Duodenal mucosa (tissue), 2 donors: ENCODE measurements at regions not wholly inside any gene's neighbourhood (a gene's known extent, or its start where the extent isn't known, plus 50 kb on each side); places are given as distances from the start of the nearest gene placed in this dataset.
"Not testable (repeated sequence)": the region's sequence is repeated elsewhere in the genome, so short reads cannot be mapped to it uniquely, and the experiment has no call there.

ENCODE experiments used
- H3K27ac ChIP-seq: one replicate; pipeline ENCODE4 v1.7.0; 2013; ENCODE audit warnings: low read depth, low read length
- H3K27me3 ChIP-seq, 2 donors: one replicate each; pipeline ENCODE4 v1.7.0; 2013; ENCODE audit warnings: low read length in 2 of 2, control low read depth in 1 of 2; ENCODE audit not compliant: insufficient read depth in 2 of 2, control insufficient read depth in 1 of 2
- H3K36me3 ChIP-seq, 2 donors: one replicate each; pipeline ENCODE4 v1.7.0; 2013; ENCODE audit warnings: low read length in 2 of 2, control low read depth in 1 of 2; ENCODE audit not compliant: insufficient read depth in 2 of 2, control insufficient read depth in 1 of 2
- H3K4me1 ChIP-seq, 2 donors: one replicate each; pipeline ENCODE4 v1.7.0; 2013; ENCODE audit warnings: low read length in 2 of 2, control low read depth in 1 of 2; ENCODE audit not compliant: insufficient read depth in 2 of 2, control insufficient read depth in 1 of 2
- H3K4me3 ChIP-seq, 2 donors: one replicate each; pipeline ENCODE4 v1.7.0; 2013; ENCODE audit warnings: low read length in 2 of 2, low read depth in 1 of 2
- H3K9ac ChIP-seq, 2 donors: one replicate each; pipeline ENCODE4 v1.7.0; 2013; ENCODE audit warnings: low read length in 2 of 2, low read depth in 1 of 2
- H3K9me3 ChIP-seq, 2 donors: one replicate each; pipeline ENCODE4 v1.7.0; 2013; ENCODE audit warnings: low read length in 2 of 2, control low read depth in 1 of 2; ENCODE audit not compliant: control insufficient read depth in 1 of 2

DNA sequence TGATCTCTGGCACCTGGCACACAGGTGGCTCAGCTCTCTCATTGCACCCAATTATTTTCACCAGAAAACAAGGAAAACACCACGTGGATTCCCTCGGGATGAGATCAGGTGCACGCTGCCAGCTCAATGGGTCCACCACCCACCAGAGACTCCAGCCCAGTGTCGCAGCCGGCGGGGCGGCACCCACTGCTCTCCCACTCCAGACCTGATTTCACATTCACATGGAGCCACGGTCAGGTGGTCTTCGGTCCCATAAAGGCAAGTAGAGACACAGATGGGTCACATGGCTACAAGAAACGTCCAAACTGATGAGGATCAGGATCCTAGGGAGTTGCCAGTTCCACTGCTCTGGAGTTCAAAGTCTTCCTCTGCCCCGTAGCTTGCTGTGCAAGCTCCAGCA is 217.6 kb downstream of the ANKRD30B start:
- Histone ChIP-seq H3K27me3 (no peaks in the 10 kb centered on the region), H3K27ac (no peak overlapping the region), H3K4me1 (no peaks in the 10 kb centered on the region), H3K4me3 (no peak overlapping the region), H3K36me3 (no peaks in the 10 kb centered on the region), H3K9ac (no peak overlapping the region), H3K9me3 (no peaks in the 10 kb centered on the region)

GRCh38 chr18:14967246-14967645 is 219.3 kb downstream of the ANKRD30B start:
- H3K9me3 ChIP-seq, H3K27me3 ChIP-seq, H3K4me1 ChIP-seq, H3K4me3 ChIP-seq, H3K9ac ChIP-seq, H3K36me3 ChIP-seq, H3K27ac ChIP-seq: not testable (repeated sequence)

- Histone ChIP-seq H3K27ac (no peak overlapping the region), H3K9me3 (no peaks in the 10 kb centered on the region), H3K4me1 (no peaks in the 10 kb centered on the region), H3K4me3 (no peak overlapping the region), H3K27me3 (no peaks in the 10 kb centered on the region), H3K9ac (no peak overlapping the region), H3K36me3 (no peaks in the 10 kb centered on the region)
Measured at GRCh38 chr18:14969500-14969899, 221.5 kb downstream of the ANKRD30B start.

DNA sequence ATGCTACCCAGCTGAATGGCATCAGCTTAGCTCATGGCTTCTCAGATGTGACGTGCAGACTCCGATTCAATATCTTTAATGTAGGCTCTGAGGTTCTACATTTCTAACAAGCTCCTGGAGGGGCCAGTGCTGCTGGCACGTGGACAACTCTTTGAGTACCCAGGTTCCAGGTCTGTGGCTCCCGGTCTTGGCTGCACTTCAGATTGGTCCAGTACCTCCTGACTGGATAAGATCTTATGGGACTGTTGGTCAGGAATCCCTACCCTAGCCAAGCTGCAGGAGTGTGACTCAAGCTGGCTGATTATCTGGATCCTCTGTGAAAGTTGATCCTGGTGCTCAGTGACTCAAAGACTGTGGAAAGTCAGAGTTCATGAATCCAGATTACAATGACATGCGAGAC is 222.1 kb downstream of the ANKRD30B start:
- Histone ChIP-seq H3K27me3 (no peaks in the 10 kb centered on the region), H3K36me3 (no peaks in the 10 kb centered on the region), H3K4me3 (no peak overlapping the region), H3K9me3 (no peaks in the 10 kb centered on the region), H3K4me1 (no peaks in the 10 kb centered on the region), H3K9ac (no peak overlapping the region), H3K27ac (no peak overlapping the region)

GRCh38 chr18:14971461-14972185 is 223.7 kb downstream of the ANKRD30B start:
- Histone ChIP-seq H3K36me3 (no peaks in the 10 kb centered on the region), H3K9ac (no peak overlapping the region), H3K4me1 (no peaks in the 10 kb centered on the region), H3K9me3 (no peaks in the 10 kb centered on the region), H3K4me3 (no peak overlapping the region), H3K27me3 (no peaks in the 10 kb centered on the region), H3K27ac (no peak overlapping the region)

- not testable (repeated sequence) for H3K4me1 ChIP-seq, H3K9ac ChIP-seq, H3K27ac ChIP-seq, H3K9me3 ChIP-seq, H3K36me3 ChIP-seq, H3K4me3 ChIP-seq, H3K27me3 ChIP-seq
Measured at GRCh38 chr18:14973421-14973820, 225.4 kb downstream of the ANKRD30B start.

- no peak overlapping the region for H3K27ac ChIP-seq
- no peaks in the 10 kb centered on the region for H3K9me3 ChIP-seq
- no peaks in the 10 kb centered on the region for H3K27me3 ChIP-seq
- no peaks in the 10 kb centered on the region for H3K4me1 ChIP-seq
- no peak overlapping the region for H3K9ac ChIP-seq
- H3K36me3 ChIP-seq = no peaks in the 10 kb centered on the region
- H3K4me3 ChIP-seq = no peak overlapping the region
Measured at GRCh38 chr18:14974088-14974487, 226.1 kb downstream of the ANKRD30B start.

- Histone ChIP-seq H3K36me3 (no peaks in the 10 kb centered on the region), H3K9ac (no peak overlapping the region), H3K9me3 (no peaks in the 10 kb centered on the region), H3K4me3 (no peak overlapping the region), H3K4me1 (no peaks in the 10 kb centered on the region), H3K27me3 (no peaks in the 10 kb centered on the region), H3K27ac (no peak overlapping the region)
Measured at GRCh38 chr18:14974576-14974975, 226.6 kb downstream of the ANKRD30B start.

DNA sequence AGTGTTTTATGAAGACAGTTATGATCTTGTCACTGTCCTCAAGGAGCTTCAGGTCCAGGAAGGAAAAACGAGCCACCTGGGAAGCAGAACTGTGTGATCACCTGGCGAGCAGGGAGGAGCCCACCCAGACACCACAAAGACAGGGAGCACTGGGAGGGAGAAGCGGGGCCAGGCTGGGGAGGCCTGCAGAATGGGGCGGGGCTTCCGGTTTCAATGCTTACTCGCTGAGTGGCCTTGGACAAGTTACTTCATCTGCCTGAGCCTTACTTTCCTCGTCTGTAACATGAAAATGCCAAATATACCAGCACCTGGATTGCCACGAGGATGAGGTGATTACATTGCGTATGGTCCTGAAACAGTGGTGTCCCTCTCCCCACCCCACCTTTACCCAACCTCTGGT is 227.5 kb downstream of the ANKRD30B start:
- Histone ChIP-seq H3K4me1 (no peaks in the 10 kb centered on the region), H3K4me3 (no peak overlapping the region), H3K27me3 (no peaks in the 10 kb centered on the region), H3K36me3 (no peaks in the 10 kb centered on the region), H3K9ac (no peak overlapping the region), H3K9me3 (no peaks in the 10 kb centered on the region), H3K27ac (no peak overlapping the region)

- no peak overlapping the region for H3K4me3 ChIP-seq
- no peaks in the 10 kb centered on the region for H3K27me3 ChIP-seq
- H3K36me3 ChIP-seq = no peaks in the 10 kb centered on the region
- H3K9me3 ChIP-seq = no peaks in the 10 kb centered on the region
- H3K4me1 ChIP-seq = no peaks in the 10 kb centered on the region
- H3K9ac ChIP-seq = no peak overlapping the region
- no peak overlapping the region for H3K27ac ChIP-seq
Measured at GRCh38 chr18:14976736-14977430, 228.9 kb downstream of the ANKRD30B start.
